ENCODE measurements at regions not wholly inside any gene's neighbourhood (a gene's known extent, or its start where the extent isn't known, plus 50 kb on each side); places are given as distances from the start of the nearest gene placed in this dataset.

- DNase-seq: no peak
Measured at GRCh38 chr7:39890411-39890810, 59.6 kb upstream of the CDK13 start.

GRCh38 chr7:39891894-39892293 is 58.2 kb upstream of the CDK13 start:
- no peak for DNase-seq

GRCh38 chr7:39892361-39892760 is 57.7 kb upstream of the CDK13 start:
- no peak for DNase-seq

GRCh38 chr7:39894904-39895303 is 55.2 kb upstream of the CDK13 start:
- DNase-seq: no peak

- DNase-seq: no peak
Measured at GRCh38 chr7:39896840-39897239, 53.2 kb upstream of the CDK13 start.

- no peak for DNase-seq
Measured at GRCh38 chr7:39898867-39899266, 51.2 kb upstream of the CDK13 start.

Measured in T-helper 9 cell (primary cell).